ENCODE measurements at regions not wholly inside any gene's neighbourhood (a gene's known extent, or its start where the extent isn't known, plus 50 kb on each side); places are given as distances from the start of the nearest gene placed in this dataset.

DNA sequence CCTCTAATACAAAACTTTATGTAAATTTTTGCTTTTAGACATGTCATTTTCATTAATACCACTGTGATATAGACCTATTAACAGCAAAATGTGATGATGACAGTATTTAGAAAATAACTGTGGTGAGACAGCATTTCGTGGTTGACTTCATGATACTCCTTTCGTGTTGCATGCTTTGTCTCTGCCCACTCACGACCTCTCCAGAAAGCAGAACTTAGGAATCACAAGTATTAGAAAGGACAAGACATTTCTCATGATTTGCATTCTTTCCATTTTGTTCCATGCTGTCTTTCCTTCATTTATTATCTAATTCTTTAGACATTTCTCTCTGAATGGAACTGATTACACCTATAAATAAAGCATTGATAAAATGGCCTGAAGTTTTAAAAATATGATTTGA is 85.2 kb upstream of the POU3F3 start (continued):
- TF ChIP-seq PRDM15 (CRISPR knock-in tag; IDR thresholded peaks at IDR 0.05) (no peak), CAMTA2 (CRISPR knock-in tag; IDR thresholded peaks at IDR 0.05; ENCODE audit: borderline replicate concordance) (no peak)

DNA sequence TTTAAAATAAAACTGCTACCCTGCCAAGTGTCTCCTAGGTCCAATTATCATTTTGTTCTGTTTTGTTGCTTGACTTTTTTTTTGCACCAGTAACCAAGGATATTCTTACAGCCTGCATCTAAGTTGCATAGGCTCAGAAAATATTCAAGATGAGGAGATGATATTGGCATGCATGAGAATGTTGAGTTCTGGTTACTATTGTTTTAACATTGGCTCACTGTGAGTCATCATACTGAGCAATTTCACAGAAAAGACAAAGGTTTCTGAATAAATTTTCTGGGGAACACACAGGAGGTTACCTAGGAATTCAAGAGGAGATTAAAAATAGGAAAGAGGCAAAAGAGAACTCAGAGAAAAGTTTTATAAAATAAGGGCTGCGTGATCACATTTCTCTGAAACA is 84.8 kb upstream of the POU3F3 start:
- no TSS peak for BruUV-seq (replicated peaks)

More for the DNA sequence above, 84.8 kb upstream of the POU3F3 start:
- no peak overlapping the region for H3K4me2 ChIP-seq (ENCODE audit: low read depth, low read length)
- H4K20me1 ChIP-seq (ENCODE audit: insufficient read depth, low read length) = no peaks in the 10 kb centered on the region
- CTCF ChIA-PET (ENCODE audit: low intra/inter-chr PET ratio, low total read pairs) = no interaction called here
- H3K4me1 ChIP-seq (ENCODE audit: insufficient read depth, low read length) = no peaks in the 10 kb centered on the region
- no peaks in the 10 kb centered on the region for H3K36me3 ChIP-seq (replicated peaks in 1 of 2; ENCODE audit: control insufficient read depth in 1 of 2, insufficient read depth in 2 of 2, low read length in 2 of 2)
- ATAC-seq = no peak
- POLR2A ChIA-PET = no interaction called here
- 0% methylated on average over 1 of the region's 1 CpG for WGBS (ENCODE audit: low lambda C conversion rate)
- in situ Hi-C loops (cut with HindIII; ENCODE audit: extremely low pct_ligation_motif_present, low pct_unique_long_range_greater_than_20kb) = no loop called here
- no peaks in the 10 kb centered on the region for H3K9me3 ChIP-seq (ENCODE audit: low read length)
- no peak overlapping the region for H3K27ac ChIP-seq (ENCODE audit: extremely low read length, insufficient read depth, low read length)
- no peak for DNase-seq (ENCODE audit: low spot score)
- intact Hi-C loops (cut with micrococcal nuclease; ENCODE audit: unreplicated experiment) = no loop called here
- TF ChIP-seq GTF2F1 (IDR thresholded peaks at IDR 0.05; ENCODE audit: low read length) = no peak
- no peak for TF ChIP-seq NCOA1 (CRISPR knock-in tag; IDR thresholded peaks at IDR 0.05)
- no peak for TF ChIP-seq BORCS8-MEF2B (CRISPR knock-in tag; IDR thresholded peaks at IDR 0.05)
- no peak for TF ChIP-seq ZNF136 (CRISPR knock-in tag; IDR thresholded peaks at IDR 0.05; ENCODE audit: low read depth)
- TF ChIP-seq HCFC1 (IDR thresholded peaks at IDR 0.05; ENCODE audit: low read depth, low read length) = no peak
- TF ChIP-seq HMGA1 (CRISPR knock-in tag; conservative IDR thresholded peaks at IDR 0.05) = no peak
- no peak for TF ChIP-seq GATA4 (IDR thresholded peaks at IDR 0.05; ENCODE audit: borderline replicate concordance, low read depth)
- no peak for TF ChIP-seq SMAD1 (CRISPR knock-in tag; IDR thresholded peaks at IDR 0.05; ENCODE audit: borderline replicate concordance, low read depth)
- TF ChIP-seq NFATC3 (CRISPR knock-in tag; IDR thresholded peaks at IDR 0.05) = no peak
- TF ChIP-seq NCOR1 (IDR thresholded peaks at IDR 0.05; ENCODE audit: borderline replicate concordance, low read length) = no peak
- TF ChIP-seq, protein P1, sequence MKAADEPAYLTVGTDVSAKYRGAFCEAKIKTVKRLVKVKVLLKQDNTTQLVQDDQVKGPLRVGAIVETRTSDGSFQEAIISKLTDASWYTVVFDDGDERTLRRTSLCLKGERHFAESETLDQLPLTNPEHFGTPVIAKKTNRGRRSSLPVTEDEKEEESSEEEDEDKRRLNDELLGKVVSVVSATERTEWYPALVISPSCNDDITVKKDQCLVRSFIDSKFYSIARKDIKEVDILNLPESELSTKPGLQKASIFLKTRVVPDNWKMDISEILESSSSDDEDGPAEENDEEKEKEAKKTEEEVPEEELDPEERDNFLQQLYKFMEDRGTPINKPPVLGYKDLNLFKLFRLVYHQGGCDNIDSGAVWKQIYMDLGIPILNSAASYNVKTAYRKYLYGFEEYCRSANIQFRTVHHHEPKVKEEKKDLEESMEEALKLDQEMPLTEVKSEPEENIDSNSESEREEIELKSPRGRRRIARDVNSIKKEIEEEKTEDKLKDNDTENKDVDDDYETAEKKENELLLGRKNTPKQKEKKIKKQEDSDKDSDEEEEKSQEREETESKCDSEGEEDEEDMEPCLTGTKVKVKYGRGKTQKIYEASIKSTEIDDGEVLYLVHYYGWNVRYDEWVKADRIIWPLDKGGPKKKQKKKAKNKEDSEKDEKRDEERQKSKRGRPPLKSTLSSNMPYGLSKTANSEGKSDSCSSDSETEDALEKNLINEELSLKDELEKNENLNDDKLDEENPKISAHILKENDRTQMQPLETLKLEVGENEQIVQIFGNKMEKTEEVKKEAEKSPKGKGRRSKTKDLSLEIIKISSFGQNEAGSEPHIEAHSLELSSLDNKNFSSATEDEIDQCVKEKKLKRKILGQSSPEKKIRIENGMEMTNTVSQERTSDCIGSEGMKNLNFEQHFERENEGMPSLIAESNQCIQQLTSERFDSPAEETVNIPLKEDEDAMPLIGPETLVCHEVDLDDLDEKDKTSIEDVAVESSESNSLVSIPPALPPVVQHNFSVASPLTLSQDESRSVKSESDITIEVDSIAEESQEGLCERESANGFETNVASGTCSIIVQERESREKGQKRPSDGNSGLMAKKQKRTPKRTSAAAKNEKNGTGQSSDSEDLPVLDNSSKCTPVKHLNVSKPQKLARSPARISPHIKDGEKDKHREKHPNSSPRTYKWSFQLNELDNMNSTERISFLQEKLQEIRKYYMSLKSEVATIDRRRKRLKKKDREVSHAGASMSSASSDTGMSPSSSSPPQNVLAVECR (CRISPR knock-in tag; IDR thresholded peaks at IDR 0.05; ENCODE audit: borderline replicate concordance) = no peak
- no peak overlapping the region for H3K9ac ChIP-seq (ENCODE audit: insufficient read depth, low read depth, low read length)
- H2AFZ ChIP-seq (ENCODE audit: low read length) = no peak overlapping the region
- FAIRE-seq = no peak
- no peaks in the 10 kb centered on the region for H3K27me3 ChIP-seq (ENCODE audit: control insufficient read depth in 1 of 2, insufficient read depth in 2 of 2, low read length in 2 of 2)
- no peak overlapping the region for H3K4me3 ChIP-seq (replicated peaks in 1 of 3; ENCODE audit: insufficient read depth in 1 of 3, low read depth in 2 of 3, low read length in 3 of 3)
- H3K79me2 ChIP-seq (ENCODE audit: insufficient read depth, low read length) = no peaks in the 10 kb centered on the region

Data from HepG2 (cell line).